Mammary epithelial cell (primary cell): ENCODE measurements at regions not wholly inside any gene's neighbourhood (a gene's known extent, or its start where the extent isn't known, plus 50 kb on each side); places are given as distances from the start of the nearest gene placed in this dataset.

Experiments
- EZH2 ChIP-seq: IDR thresholded peaks from 2 replicates; pipeline ENCODE4 v1.6.1; 2012; ENCODE audit warnings: low read length, inconsistent platforms, borderline replicate concordance
- TF ChIP-seq, protein P1 (sequence below), 2 donors: IDR thresholded peaks in 1 of 2; conservative IDR thresholded peaks in 1 of 2; 2 replicates each; pipeline ENCODE4 v1.5.1; 2011 to 2012; ENCODE audit warnings: inconsistent platforms in 2 of 2, low read length in 2 of 2, mild to moderate bottlenecking in 2 of 2, control low read depth in 1 of 2, low read depth in 1 of 2; ENCODE audit not compliant: insufficient read depth in 1 of 2; ENCODE audit errors: extremely low read depth in 1 of 2

DNA sequence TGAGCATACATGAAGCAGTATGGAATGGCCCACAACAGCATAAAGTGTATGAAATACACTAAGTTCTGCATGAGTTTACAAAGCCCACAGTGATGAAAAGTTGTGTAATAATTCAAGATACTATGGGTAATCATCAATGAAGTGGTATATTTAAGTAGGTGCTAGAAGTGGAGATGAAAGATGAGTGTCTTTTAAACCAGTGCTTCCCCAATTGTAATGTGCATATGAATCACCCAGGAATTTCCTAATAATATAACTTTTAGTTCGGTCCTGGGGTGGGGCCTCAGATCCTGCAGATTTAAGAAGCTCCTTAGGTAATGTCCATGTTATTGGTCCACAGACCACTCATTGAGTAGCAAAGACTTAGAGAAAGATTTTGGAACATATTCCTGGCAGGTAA lies 184.9 kb downstream of the DUSP10 start:
- TF ChIP-seq EZH2, result no peak
- TF ChIP-seq, protein P1, sequence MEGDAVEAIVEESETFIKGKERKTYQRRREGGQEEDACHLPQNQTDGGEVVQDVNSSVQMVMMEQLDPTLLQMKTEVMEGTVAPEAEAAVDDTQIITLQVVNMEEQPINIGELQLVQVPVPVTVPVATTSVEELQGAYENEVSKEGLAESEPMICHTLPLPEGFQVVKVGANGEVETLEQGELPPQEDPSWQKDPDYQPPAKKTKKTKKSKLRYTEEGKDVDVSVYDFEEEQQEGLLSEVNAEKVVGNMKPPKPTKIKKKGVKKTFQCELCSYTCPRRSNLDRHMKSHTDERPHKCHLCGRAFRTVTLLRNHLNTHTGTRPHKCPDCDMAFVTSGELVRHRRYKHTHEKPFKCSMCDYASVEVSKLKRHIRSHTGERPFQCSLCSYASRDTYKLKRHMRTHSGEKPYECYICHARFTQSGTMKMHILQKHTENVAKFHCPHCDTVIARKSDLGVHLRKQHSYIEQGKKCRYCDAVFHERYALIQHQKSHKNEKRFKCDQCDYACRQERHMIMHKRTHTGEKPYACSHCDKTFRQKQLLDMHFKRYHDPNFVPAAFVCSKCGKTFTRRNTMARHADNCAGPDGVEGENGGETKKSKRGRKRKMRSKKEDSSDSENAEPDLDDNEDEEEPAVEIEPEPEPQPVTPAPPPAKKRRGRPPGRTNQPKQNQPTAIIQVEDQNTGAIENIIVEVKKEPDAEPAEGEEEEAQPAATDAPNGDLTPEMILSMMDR (conservative IDR thresholded peaks at IDR 0.05 in 1 of 2, IDR thresholded peaks at IDR 0.05 in 1 of 2; ENCODE audit: extremely low read depth in 1 of 2, insufficient read depth in 1 of 2, low read depth in 1 of 2, low read length in 2 of 2), result no peak
